ENCODE measurements at regions not wholly inside any gene's neighbourhood (a gene's known extent, or its start where the extent isn't known, plus 50 kb on each side); places are given as distances from the start of the nearest gene placed in this dataset.

DNA sequence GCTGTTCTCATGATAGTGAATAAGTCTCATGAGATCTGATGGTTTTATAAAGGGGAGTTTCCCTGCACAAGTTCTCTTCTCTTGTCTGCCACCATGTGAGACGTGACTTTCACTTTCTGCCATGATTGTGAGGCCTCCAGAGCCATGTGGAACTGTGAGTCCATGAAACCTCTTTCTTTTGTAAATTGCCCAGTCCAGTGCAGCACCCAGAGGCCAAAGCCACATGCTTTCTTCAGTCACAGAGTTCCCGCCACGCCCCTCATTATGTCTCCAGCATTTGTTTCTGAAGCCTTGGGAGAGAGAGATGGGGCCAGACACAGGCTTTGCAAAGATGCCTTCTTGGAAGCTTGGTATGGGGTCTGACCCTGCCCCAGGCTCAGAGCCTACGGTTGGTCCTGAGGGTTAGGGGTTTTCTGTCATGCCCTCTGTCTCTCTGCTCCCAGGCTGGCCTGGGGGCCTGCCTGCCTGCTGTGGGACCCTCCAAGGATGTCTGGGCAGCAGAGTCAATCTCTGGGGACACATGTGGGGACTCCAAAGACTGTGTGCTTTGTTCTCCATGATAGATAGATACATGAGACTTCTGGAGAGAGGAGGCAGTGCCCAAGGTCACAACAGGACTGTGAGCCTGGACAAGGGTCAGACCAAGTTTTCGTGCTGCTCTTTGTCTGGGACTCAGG is 114.1 kb upstream of the PRMT8 start:
- H2BK15ac ChIP-seq (ENCODE audit: low read depth, low read length), result no peak overlapping the region
- no peak overlapping the region for H3K4me2 ChIP-seq (ENCODE audit: insufficient read depth, insufficient read length, low read length)
- no peak overlapping the region for H4K8ac ChIP-seq (replicated peaks; ENCODE audit: insufficient read length, low read depth, low read length)
- H3K79me2 ChIP-seq (ENCODE audit: insufficient read depth, low read length), result no peaks in the 10 kb centered on the region
- Mint-ChIP-seq H3K4me1 (peaks cover 4 to 7% of the 10 kb centered on the region in 2 experiments), H3K4me3 (no peak overlapping the region), H3K9me3 (no peaks in the 10 kb centered on the region; a peak in 2 of 5 replicates), H3K27me3 (ENCODE audit: low read depth) (peaks cover 7% of the 10 kb centered on the region), H3K36me3 (ENCODE audit: insufficient read depth in 1 of 3, low read depth in 3 of 3) (no peaks in the 10 kb centered on the region), H3K27ac (no peak overlapping the region)
- no peak overlapping the region for H3K18ac ChIP-seq (ENCODE audit: insufficient read length, low read depth, low read length)
- H3K14ac ChIP-seq (ENCODE audit: insufficient read depth, low read length), result no peak overlapping the region
- H2BK120ac ChIP-seq (ENCODE audit: low read depth, low read length, poor library complexity, severe bottlenecking), result no peak overlapping the region
- H3K27me3 ChIP-seq (ENCODE audit: insufficient read depth, low read length), result no peaks in the 10 kb centered on the region
- H3K23ac ChIP-seq (ENCODE audit: insufficient read length, low read depth, low read length), result no peak overlapping the region
- no peaks in the 10 kb centered on the region for H3K23me2 ChIP-seq (ENCODE audit: insufficient read length, low read depth, low read length, poor library complexity, severe bottlenecking)
- TF ChIP-seq, protein P1, sequence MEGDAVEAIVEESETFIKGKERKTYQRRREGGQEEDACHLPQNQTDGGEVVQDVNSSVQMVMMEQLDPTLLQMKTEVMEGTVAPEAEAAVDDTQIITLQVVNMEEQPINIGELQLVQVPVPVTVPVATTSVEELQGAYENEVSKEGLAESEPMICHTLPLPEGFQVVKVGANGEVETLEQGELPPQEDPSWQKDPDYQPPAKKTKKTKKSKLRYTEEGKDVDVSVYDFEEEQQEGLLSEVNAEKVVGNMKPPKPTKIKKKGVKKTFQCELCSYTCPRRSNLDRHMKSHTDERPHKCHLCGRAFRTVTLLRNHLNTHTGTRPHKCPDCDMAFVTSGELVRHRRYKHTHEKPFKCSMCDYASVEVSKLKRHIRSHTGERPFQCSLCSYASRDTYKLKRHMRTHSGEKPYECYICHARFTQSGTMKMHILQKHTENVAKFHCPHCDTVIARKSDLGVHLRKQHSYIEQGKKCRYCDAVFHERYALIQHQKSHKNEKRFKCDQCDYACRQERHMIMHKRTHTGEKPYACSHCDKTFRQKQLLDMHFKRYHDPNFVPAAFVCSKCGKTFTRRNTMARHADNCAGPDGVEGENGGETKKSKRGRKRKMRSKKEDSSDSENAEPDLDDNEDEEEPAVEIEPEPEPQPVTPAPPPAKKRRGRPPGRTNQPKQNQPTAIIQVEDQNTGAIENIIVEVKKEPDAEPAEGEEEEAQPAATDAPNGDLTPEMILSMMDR (conservative IDR thresholded peaks at IDR 0.05), result no peak
- H2BK20ac ChIP-seq (ENCODE audit: low read depth, low read length, poor library complexity, severe bottlenecking), result no peak overlapping the region
- no peaks in the 10 kb centered on the region for H3K9me3 ChIP-seq (ENCODE audit: control insufficient read depth, low read depth, low read length)
- no peak overlapping the region for H3K9ac ChIP-seq (ENCODE audit: extremely low read depth, insufficient read length, low read length)
- no peaks in the 10 kb centered on the region for H4K20me1 ChIP-seq (ENCODE audit: control insufficient read depth, insufficient read depth, insufficient read length)
- no peak overlapping the region for H3K27ac ChIP-seq (ENCODE audit: insufficient read length, low read depth, low read length)
- no peak overlapping the region for H2AFZ ChIP-seq (ENCODE audit: low read length)
- H2BK5ac ChIP-seq (ENCODE audit: insufficient read length, low read length), result no peak overlapping the region
- WGBS (ENCODE audit: extremely low coverage, insufficient read length, low lambda C conversion rate), result no CpG with 5 or more reads among the region's 5 CpGs
- H3T11ph ChIP-seq (ENCODE audit: low read length), result no peak overlapping the region
- no peak overlapping the region for H2BK12ac ChIP-seq (ENCODE audit: insufficient read length, low read depth, low read length)
- no peaks in the 10 kb centered on the region for H3K79me1 ChIP-seq (ENCODE audit: insufficient read depth, low read depth, low read length, poor library complexity, severe bottlenecking)
- H3K56ac ChIP-seq (ENCODE audit: insufficient read length, low read depth, low read length), result no peak overlapping the region
- H4K5ac ChIP-seq (ENCODE audit: insufficient read length, low read depth, low read length), result no peak overlapping the region
- H2AK5ac ChIP-seq (ENCODE audit: insufficient read length, low read length), result no peak overlapping the region
- H3K4ac ChIP-seq (ENCODE audit: low read depth, low read length), result no peak overlapping the region
- peak; percentile 17 for DNase-seq
- no peak overlapping the region for H4K91ac ChIP-seq (ENCODE audit: insufficient read length, low read depth, low read length)
- H3K4me1 ChIP-seq (ENCODE audit: insufficient read depth, low read length), result no peaks in the 10 kb centered on the region
